ENCODE measurements at regions not wholly inside any gene's neighbourhood (a gene's known extent, or its start where the extent isn't known, plus 50 kb on each side); places are given as distances from the start of the nearest gene placed in this dataset.

DNA sequence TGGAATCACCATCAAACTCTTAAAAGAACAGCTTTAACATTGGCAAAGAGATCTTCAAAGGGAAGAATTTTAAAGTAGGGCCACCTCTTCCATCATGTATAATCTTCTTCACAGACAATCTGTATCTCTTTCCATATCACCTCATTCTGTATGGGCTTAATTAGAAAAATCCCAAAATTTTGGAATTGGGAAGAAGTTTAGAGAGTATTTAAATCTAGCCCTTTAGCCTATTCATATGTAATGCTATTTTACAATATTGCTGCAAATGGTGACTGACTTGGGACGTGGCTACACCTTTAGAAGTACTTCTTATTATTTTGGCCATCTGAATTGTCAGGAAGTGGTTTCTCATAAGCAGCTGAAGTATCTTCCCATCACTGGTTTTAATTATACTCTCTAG is 474.3 kb downstream of the RFPL4B start:
- TF ChIP-seq, protein P1, sequence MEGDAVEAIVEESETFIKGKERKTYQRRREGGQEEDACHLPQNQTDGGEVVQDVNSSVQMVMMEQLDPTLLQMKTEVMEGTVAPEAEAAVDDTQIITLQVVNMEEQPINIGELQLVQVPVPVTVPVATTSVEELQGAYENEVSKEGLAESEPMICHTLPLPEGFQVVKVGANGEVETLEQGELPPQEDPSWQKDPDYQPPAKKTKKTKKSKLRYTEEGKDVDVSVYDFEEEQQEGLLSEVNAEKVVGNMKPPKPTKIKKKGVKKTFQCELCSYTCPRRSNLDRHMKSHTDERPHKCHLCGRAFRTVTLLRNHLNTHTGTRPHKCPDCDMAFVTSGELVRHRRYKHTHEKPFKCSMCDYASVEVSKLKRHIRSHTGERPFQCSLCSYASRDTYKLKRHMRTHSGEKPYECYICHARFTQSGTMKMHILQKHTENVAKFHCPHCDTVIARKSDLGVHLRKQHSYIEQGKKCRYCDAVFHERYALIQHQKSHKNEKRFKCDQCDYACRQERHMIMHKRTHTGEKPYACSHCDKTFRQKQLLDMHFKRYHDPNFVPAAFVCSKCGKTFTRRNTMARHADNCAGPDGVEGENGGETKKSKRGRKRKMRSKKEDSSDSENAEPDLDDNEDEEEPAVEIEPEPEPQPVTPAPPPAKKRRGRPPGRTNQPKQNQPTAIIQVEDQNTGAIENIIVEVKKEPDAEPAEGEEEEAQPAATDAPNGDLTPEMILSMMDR (conservative IDR thresholded peaks at IDR 0.05; ENCODE audit: low read depth, low read length): no peak
- DNase-seq (ENCODE audit: low read depth): no peak
- no peak overlapping the region for H3K4me3 ChIP-seq (ENCODE audit: low read length)

DNA sequence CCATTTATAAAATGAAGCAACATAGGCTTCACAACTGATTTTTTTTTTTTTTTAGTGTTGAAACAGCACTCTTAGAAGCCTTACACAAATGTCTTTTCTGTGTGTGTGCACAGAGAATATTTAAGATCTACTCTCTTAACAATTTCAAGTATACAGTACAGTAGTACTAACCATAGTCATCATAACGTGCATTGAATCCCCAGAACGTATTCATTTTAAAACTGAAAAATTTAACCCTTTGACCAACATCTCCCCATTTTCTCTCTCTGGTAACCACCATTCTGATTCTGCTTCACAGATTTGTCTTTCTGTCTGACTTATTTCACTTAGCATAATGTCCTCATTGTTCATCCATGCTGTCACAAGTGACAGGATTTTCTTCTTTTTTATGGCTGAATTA is 475.6 kb downstream of the RFPL4B start:
- TF ChIP-seq, protein P1 (conservative IDR thresholded peaks at IDR 0.05; ENCODE audit: low read depth, low read length): no peak
- DNase-seq (ENCODE audit: low read depth): no peak

DNA sequence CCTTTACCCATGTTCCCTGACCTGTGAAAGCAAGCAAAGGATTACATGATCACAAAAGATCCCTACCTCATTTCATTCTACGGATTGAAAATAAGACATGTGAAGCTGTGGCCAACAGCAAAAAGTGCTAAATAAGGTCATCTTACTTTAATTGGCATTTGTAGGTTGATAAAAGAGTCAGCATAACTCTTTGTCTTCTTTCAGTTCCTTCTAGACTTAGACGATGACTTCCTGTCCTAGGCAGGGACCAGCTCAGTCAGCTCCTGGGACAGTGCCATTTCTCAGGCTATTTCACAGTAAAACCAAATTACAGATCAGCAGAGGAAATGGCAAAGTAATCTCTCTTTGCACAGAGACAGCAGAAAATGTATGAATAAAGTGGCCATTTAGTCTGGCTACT is 480.7 kb downstream of the RFPL4B start:
- TF ChIP-seq, protein P1 (conservative IDR thresholded peaks at IDR 0.05; ENCODE audit: low read depth, low read length): no peak
- DNase-seq (ENCODE audit: low read depth): no peak
- no peak overlapping the region for H3K4me3 ChIP-seq (ENCODE audit: low read length)

More for the DNA sequence above, 475.6 kb downstream of the RFPL4B start:
- H3K4me3 ChIP-seq (ENCODE audit: low read length): no peak overlapping the region

DNA sequence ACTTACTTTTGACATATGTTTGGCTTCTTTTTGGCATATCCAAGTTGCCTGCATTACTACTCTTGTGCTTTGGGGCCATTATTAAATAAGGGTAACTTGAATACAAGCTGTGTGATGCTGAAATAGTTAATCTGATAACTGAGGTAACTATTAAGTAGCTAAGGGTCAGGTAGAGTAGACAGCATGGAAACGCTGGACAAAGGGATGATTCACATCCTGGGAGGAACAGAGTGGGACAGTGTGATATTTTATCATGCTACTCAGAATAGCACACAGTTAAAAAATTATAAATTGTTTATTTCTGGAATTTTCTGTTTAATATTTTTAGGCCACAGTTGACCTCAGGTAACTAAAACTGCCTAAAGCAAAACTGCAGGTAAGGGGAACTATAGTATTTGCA is 483.9 kb downstream of the RFPL4B start:
- no peak overlapping the region for H3K4me3 ChIP-seq (ENCODE audit: low read length)
- TF ChIP-seq, protein P1 (conservative IDR thresholded peaks at IDR 0.05; ENCODE audit: low read depth, low read length): no peak
- no peak for DNase-seq (ENCODE audit: low read depth)

DNA sequence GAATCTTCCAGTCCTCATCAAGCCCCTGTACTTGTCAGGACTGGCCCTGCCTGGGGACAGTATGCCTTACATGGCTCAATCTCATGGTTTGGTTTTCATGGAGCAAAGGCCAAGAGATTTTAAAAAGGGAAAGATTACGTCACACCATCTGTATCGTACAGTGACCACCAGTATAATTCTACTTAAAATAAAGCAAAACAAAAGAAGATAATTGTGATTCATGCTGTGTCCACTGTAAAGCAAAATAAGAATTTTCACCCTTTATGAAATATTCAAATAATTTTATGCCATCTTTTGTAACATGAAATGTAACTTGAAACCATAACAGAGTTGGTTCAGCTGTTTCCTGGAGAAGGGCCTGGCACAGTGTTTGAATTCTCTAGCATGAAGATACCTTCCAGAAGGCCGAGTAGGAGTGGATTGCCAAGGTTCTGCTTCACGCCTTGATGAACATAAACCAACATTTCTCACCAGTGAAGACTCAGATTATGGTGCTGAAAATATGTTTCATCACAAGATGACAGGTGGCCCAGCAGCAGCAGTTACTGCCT is 486.5 kb downstream of the RFPL4B start:
- no peak for DNase-seq (ENCODE audit: low read depth)
- no peak overlapping the region for H3K4me3 ChIP-seq (ENCODE audit: low read length)
- TF ChIP-seq, protein P1 (conservative IDR thresholded peaks at IDR 0.05; ENCODE audit: low read depth, low read length): no peak

DNA sequence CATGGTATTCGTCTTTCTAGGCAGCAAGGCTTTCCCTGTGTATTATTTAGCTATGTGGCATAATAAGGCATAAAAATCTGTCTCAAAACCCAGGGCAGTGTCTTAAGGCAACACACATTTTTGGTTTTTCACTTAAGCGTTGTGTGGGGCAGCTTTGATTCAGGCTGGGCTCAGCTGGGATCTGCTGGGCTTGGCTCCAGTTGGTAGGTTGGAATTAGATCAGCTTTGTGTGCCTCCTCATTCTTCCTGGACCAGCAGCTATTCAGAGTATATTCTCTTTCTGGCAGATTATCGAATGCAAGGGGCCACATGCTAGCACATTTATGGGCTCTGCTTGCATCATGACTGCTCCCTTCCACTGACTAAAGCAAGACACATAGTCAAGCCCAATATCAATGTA is 487.9 kb downstream of the RFPL4B start:
- no peak overlapping the region for H3K4me3 ChIP-seq (ENCODE audit: low read length)
- no peak for DNase-seq (ENCODE audit: low read depth)
- TF ChIP-seq, protein P1 (conservative IDR thresholded peaks at IDR 0.05; ENCODE audit: low read depth, low read length): no peak

DNA sequence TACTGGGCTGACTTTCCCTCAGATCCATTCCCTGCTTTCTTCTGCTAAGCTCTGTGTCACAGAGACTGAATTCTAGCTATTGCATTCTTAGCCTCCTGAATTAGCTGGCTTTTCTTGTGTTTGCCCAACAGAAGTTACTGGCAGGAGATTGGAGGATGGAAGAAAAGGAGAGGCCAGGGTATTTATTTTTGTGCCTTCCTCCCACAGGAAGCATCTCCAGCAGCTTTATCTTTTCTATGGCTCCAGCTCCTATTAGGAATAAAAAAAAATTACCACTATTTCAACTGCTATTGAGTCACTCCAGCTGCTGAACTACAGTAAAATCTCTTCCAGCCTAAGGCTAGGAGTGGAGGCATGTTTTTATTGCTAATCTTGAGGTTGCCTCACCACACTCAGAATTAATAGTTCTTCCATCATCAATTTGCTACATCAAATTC is 492.4 kb downstream of the RFPL4B start:
- TF ChIP-seq, protein P1 (conservative IDR thresholded peaks at IDR 0.05; ENCODE audit: low read depth, low read length): no peak
- H3K4me3 ChIP-seq (ENCODE audit: low read length): no peak overlapping the region
- no peak for DNase-seq (ENCODE audit: low read depth)

Measured in retinal pigment epithelial cell (primary cell).